ENCODE measurements at regions not wholly inside any gene's neighbourhood (a gene's known extent, or its start where the extent isn't known, plus 50 kb on each side); places are given as distances from the start of the nearest gene placed in this dataset.

DNA sequence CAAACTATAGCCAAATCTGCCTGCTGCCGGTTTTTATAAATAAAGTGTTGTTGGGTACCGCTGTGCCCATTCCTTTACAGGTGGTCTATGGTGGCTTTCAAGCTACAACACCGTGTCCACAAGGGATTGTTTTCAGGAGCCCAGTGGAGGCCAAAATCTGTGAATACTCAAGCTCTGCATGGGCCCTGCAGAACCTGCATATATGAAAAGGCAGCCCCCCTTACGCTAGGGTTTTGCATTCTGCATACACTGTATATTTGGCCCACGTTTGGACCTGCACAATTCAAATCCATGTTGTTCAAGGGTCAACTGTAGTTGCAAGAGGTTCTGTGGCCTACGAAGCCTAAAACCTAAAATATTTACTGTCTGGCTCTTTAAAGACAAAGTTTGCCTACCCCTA, 122.2 kb upstream of the TLE3 start:
- TF ChIP-seq CTCF (IDR thresholded peaks at IDR 0.05) (no peak), POLR2A (IDR thresholded peaks at IDR 0.05) (no peak)

All from heart left ventricle (tissue), 13 donors.